Mammary epithelial cell (primary cell): ENCODE measurements at regions not wholly inside any gene's neighbourhood (a gene's known extent, or its start where the extent isn't known, plus 50 kb on each side); places are given as distances from the start of the nearest gene placed in this dataset.

Experiments
- CTCF ChIP-seq, 2 donors: IDR thresholded peaks in 1 of 2; conservative IDR thresholded peaks in 1 of 2; 2 replicates each; pipeline ENCODE4 v1.5.1; 2011 to 2012; ENCODE audit warnings: inconsistent platforms in 2 of 2, low read length in 2 of 2, mild to moderate bottlenecking in 2 of 2, control low read depth in 1 of 2, low read depth in 1 of 2; ENCODE audit not compliant: insufficient read depth in 1 of 2; ENCODE audit errors: extremely low read depth in 1 of 2
- EZH2 ChIP-seq: IDR thresholded peaks from 2 replicates; pipeline ENCODE4 v1.6.1; 2012; ENCODE audit warnings: low read length, inconsistent platforms, borderline replicate concordance

GRCh38 chr4:125368146-125368545, 53.4 kb downstream of the FAT4 start:
- TF ChIP-seq CTCF (conservative IDR thresholded peaks at IDR 0.05 in 1 of 2, IDR thresholded peaks at IDR 0.05 in 1 of 2; ENCODE audit: extremely low read depth in 1 of 2, insufficient read depth in 1 of 2, low read depth in 1 of 2, low read length in 2 of 2), result no peak
- TF ChIP-seq EZH2, result no peak
